Amniotic epithelial cell (primary cell): ENCODE measurements at regions not wholly inside any gene's neighbourhood (a gene's known extent, or its start where the extent isn't known, plus 50 kb on each side); places are given as distances from the start of the nearest gene placed in this dataset.
"Not testable (repeated sequence)": the region's sequence is repeated elsewhere in the genome, so short reads cannot be mapped to it uniquely, and the experiment has no call there.

Source experiments
- DNase-seq: peaks from one replicate; pipeline ENCODE4 v3.0.0-alpha.2; 2010; ENCODE audit warnings: low read depth

- DNase-seq: no peak
These were observed 67.0 kb downstream of the CHCHD4 start for GRCh38 chr3:14057701-14058100.

GRCh38 chr3:14047841-14048240 is 76.8 kb downstream of the CHCHD4 start:
- DNase-seq: no peak

GRCh38 chr3:14047027-14047426 is 77.6 kb downstream of the CHCHD4 start:
- no peak for DNase-seq

GRCh38 chr3:14042680-14043079 is 82.0 kb downstream of the CHCHD4 start:
- DNase-seq: peak; percentile 3

- no peak for DNase-seq
These were observed 85.5 kb downstream of the CHCHD4 start for GRCh38 chr3:14039149-14039548.

- DNase-seq: no peak
These were observed 87.5 kb downstream of the CHCHD4 start for GRCh38 chr3:14037211-14037610.

- DNase-seq: no peak
These were observed 91.6 kb downstream of the CHCHD4 start for GRCh38 chr3:14033023-14033422.

GRCh38 chr3:14031271-14031670 is 93.4 kb downstream of the CHCHD4 start:
- no peak for DNase-seq

- not testable (repeated sequence) for DNase-seq
These were observed 95.2 kb downstream of the CHCHD4 start for GRCh38 chr3:14029390-14029995.

GRCh38 chr3:14028122-14028521 is 96.5 kb downstream of the CHCHD4 start:
- not testable (repeated sequence) for DNase-seq

GRCh38 chr3:14019459-14019858 is 105.2 kb downstream of the CHCHD4 start:
- no peak for DNase-seq

GRCh38 chr3:14016900-14017475 is 107.7 kb downstream of the CHCHD4 start:
- no peak for DNase-seq

GRCh38 chr3:14007006-14007405 is 117.7 kb downstream of the CHCHD4 start:
- no peak for DNase-seq

- DNase-seq: no peak
These were observed 121.3 kb upstream of the WNT7A start for GRCh38 chr3:14001136-14001535.

- DNase-seq: no peak
These were observed 120.7 kb upstream of the WNT7A start for GRCh38 chr3:14000556-14000955.

GRCh38 chr3:13998831-13999230 is 119.0 kb upstream of the WNT7A start:
- DNase-seq: no peak

- DNase-seq: not testable (repeated sequence)
These were observed 115.3 kb upstream of the WNT7A start for GRCh38 chr3:13995216-13995615.

- DNase-seq: not testable (repeated sequence)
These were observed 109.1 kb upstream of the WNT7A start for GRCh38 chr3:13988925-13989324.

- DNase-seq: no peak
These were observed 96.6 kb upstream of the WNT7A start for GRCh38 chr3:13976469-13976868.

- DNase-seq: no peak
These were observed 95.8 kb upstream of the WNT7A start for GRCh38 chr3:13975686-13976085.

GRCh38 chr3:13972679-13973379 is 93.0 kb upstream of the WNT7A start:
- no peak for DNase-seq

GRCh38 chr3:13966302-13966701 is 86.4 kb upstream of the WNT7A start:
- no peak for DNase-seq

- no peak for DNase-seq
These were observed 83.4 kb upstream of the WNT7A start for GRCh38 chr3:13963137-13963886.
